Ovary (tissue), 3 donors: ENCODE measurements at regions not wholly inside any gene's neighbourhood (a gene's known extent, or its start where the extent isn't known, plus 50 kb on each side); places are given as distances from the start of the nearest gene placed in this dataset.

Experiments used
- CTCF ChIP-seq, 3 donors: fragments of 450-650 bp in 2 of 3; fragments of 200-600 bp in 1 of 3; IDR thresholded peaks; one replicate each; pipeline versions ENCODE4 v1.5.1 to v1.8.0; 2016 to 2022; ENCODE audit warnings: antibody characterized with exemption in 3 of 3, mild to moderate bottlenecking in 1 of 3
- EP300 ChIP-seq: sonication (generic); formaldehyde crosslinking; IDR thresholded peaks from one replicate; pipeline ENCODE4 v1.6.1; 2017; ENCODE audit warnings: antibody characterized with exemption
- POLR2A ChIP-seq: fragments of 450-650 bp; IDR thresholded peaks from one replicate; pipeline ENCODE4 v1.6.1; 2017; ENCODE audit warnings: antibody characterized with exemption, mild to moderate bottlenecking, moderate library complexity
- donor health status: DM: no; HTN: no; CAD: no.

- TF ChIP-seq EP300 = no peak
- no peak for TF ChIP-seq CTCF (IDR thresholded peaks at IDR 0.05)
- no peak for TF ChIP-seq POLR2A
Observed at GRCh38 chr5:103886826-103887225, 324.2 kb upstream of the NUDT12 start.
